ENCODE measurements at regions not wholly inside any gene's neighbourhood (a gene's known extent, or its start where the extent isn't known, plus 50 kb on each side); places are given as distances from the start of the nearest gene placed in this dataset.

- H3K4me3 Mint-ChIP-seq = no peak overlapping the region
- H3K9me3 ChIP-seq (ENCODE audit: control insufficient read depth, low read length, poor library complexity, severe bottlenecking) = peaks cover 4% of the 10 kb centered on the region
- no peaks in the 10 kb centered on the region for H3K36me3 Mint-ChIP-seq (ENCODE audit: low read depth)
- H3K27ac Mint-ChIP-seq = no peak overlapping the region
- ATAC-seq (no peak), DNase-seq (no peak)
- no peaks in the 10 kb centered on the region for H3K27me3 Mint-ChIP-seq
- H3K4me1 Mint-ChIP-seq = no peaks in the 10 kb centered on the region
Measured at GRCh38 chr5:27944471-27944870, 906.1 kb upstream of the CDH9 start.

- H3K9me3 ChIP-seq (ENCODE audit: control insufficient read depth, low read length, poor library complexity, severe bottlenecking) = peaks cover 3% of the 10 kb centered on the region
- DNase-seq (no peak), ATAC-seq (no peak)
- Mint-ChIP-seq H3K4me3 (no peak overlapping the region), H3K4me1 (no peaks in the 10 kb centered on the region), H3K27ac (no peak overlapping the region), H3K36me3 (ENCODE audit: low read depth) (no peaks in the 10 kb centered on the region), H3K27me3 (no peaks in the 10 kb centered on the region)
Measured at GRCh38 chr5:27938989-27939388, 900.6 kb upstream of the CDH9 start.

- ATAC-seq (no peak), DNase-seq (no peak)
- Mint-ChIP-seq H3K27me3 (no peaks in the 10 kb centered on the region), H3K27ac (no peak overlapping the region), H3K36me3 (ENCODE audit: low read depth) (no peaks in the 10 kb centered on the region), H3K4me3 (no peak overlapping the region), H3K4me1 (no peaks in the 10 kb centered on the region)
- H3K9me3 ChIP-seq (ENCODE audit: control insufficient read depth, low read length, poor library complexity, severe bottlenecking) = no peaks in the 10 kb centered on the region
Measured at GRCh38 chr5:27928060-27928459, 889.7 kb upstream of the CDH9 start.

- ATAC-seq (no peak), DNase-seq (no peak)
- Mint-ChIP-seq H3K27me3 (no peaks in the 10 kb centered on the region), H3K27ac (no peak overlapping the region), H3K4me1 (no peaks in the 10 kb centered on the region), H3K4me3 (no peak overlapping the region), H3K36me3 (ENCODE audit: low read depth) (no peaks in the 10 kb centered on the region)
- H3K9me3 ChIP-seq (ENCODE audit: control insufficient read depth, low read length, poor library complexity, severe bottlenecking) = no peaks in the 10 kb centered on the region
Measured at GRCh38 chr5:27911216-27911615, 872.8 kb upstream of the CDH9 start.

- no peak overlapping the region for H3K4me3 Mint-ChIP-seq
- H3K4me1 Mint-ChIP-seq = no peaks in the 10 kb centered on the region
- no peaks in the 10 kb centered on the region for H3K36me3 Mint-ChIP-seq (ENCODE audit: low read depth)
- no peaks in the 10 kb centered on the region for H3K27me3 Mint-ChIP-seq
- DNase-seq (no peak), ATAC-seq (no peak)
- no peaks in the 10 kb centered on the region for H3K9me3 ChIP-seq (ENCODE audit: control insufficient read depth, low read length, poor library complexity, severe bottlenecking)
- no peak overlapping the region for H3K27ac Mint-ChIP-seq
Measured at GRCh38 chr5:27908341-27908740, 870.0 kb upstream of the CDH9 start.

- no peaks in the 10 kb centered on the region for H3K4me1 Mint-ChIP-seq
- ATAC-seq (no peak), DNase-seq (no peak)
- H3K36me3 Mint-ChIP-seq (ENCODE audit: low read depth) = no peaks in the 10 kb centered on the region
- no peaks in the 10 kb centered on the region for H3K9me3 ChIP-seq (ENCODE audit: control insufficient read depth, low read length, poor library complexity, severe bottlenecking)
- no peak overlapping the region for H3K4me3 Mint-ChIP-seq
- no peak overlapping the region for H3K27ac Mint-ChIP-seq
- no peaks in the 10 kb centered on the region for H3K27me3 Mint-ChIP-seq
Measured at GRCh38 chr5:27906931-27907601, 868.7 kb upstream of the CDH9 start.

GRCh38 chr5:27906481-27906880 lies 868.1 kb upstream of the CDH9 start:
- H3K27ac Mint-ChIP-seq = no peak overlapping the region
- no peak overlapping the region for H3K4me3 Mint-ChIP-seq
- H3K36me3 Mint-ChIP-seq (ENCODE audit: low read depth) = no peaks in the 10 kb centered on the region
- DNase-seq = no peak
- H3K9me3 ChIP-seq (ENCODE audit: control insufficient read depth, low read length, poor library complexity, severe bottlenecking) = no peaks in the 10 kb centered on the region
- no peak for ATAC-seq
- H3K27me3 Mint-ChIP-seq = no peaks in the 10 kb centered on the region
- no peaks in the 10 kb centered on the region for H3K4me1 Mint-ChIP-seq

GRCh38 chr5:27900761-27901160 lies 862.4 kb upstream of the CDH9 start:
- Mint-ChIP-seq H3K36me3 (ENCODE audit: low read depth) (no peaks in the 10 kb centered on the region), H3K27ac (no peak overlapping the region), H3K4me1 (no peaks in the 10 kb centered on the region), H3K4me3 (no peak overlapping the region), H3K27me3 (no peaks in the 10 kb centered on the region)
- H3K9me3 ChIP-seq (ENCODE audit: control insufficient read depth, low read length, poor library complexity, severe bottlenecking) = no peaks in the 10 kb centered on the region
- no peak for ATAC-seq
- no peak for DNase-seq

GRCh38 chr5:27876071-27876470 lies 837.7 kb upstream of the CDH9 start:
- Mint-ChIP-seq H3K27ac (no peak overlapping the region), H3K4me3 (no peak overlapping the region), H3K36me3 (ENCODE audit: low read depth) (no peaks in the 10 kb centered on the region), H3K27me3 (no peaks in the 10 kb centered on the region), H3K4me1 (no peaks in the 10 kb centered on the region)
- ATAC-seq (no peak), DNase-seq (no peak)
- no peaks in the 10 kb centered on the region for H3K9me3 ChIP-seq (ENCODE audit: control insufficient read depth, low read length, poor library complexity, severe bottlenecking)

GRCh38 chr5:27875148-27875547 lies 836.8 kb upstream of the CDH9 start:
- Mint-ChIP-seq H3K27ac (no peak overlapping the region), H3K36me3 (ENCODE audit: low read depth) (no peaks in the 10 kb centered on the region), H3K4me1 (no peaks in the 10 kb centered on the region), H3K27me3 (no peaks in the 10 kb centered on the region), H3K4me3 (no peak overlapping the region)
- no peak for DNase-seq
- ATAC-seq = no peak
- no peaks in the 10 kb centered on the region for H3K9me3 ChIP-seq (ENCODE audit: control insufficient read depth, low read length, poor library complexity, severe bottlenecking)

GRCh38 chr5:27868292-27868691 lies 829.9 kb upstream of the CDH9 start:
- H3K36me3 Mint-ChIP-seq (ENCODE audit: low read depth) = no peaks in the 10 kb centered on the region
- H3K4me1 Mint-ChIP-seq = no peaks in the 10 kb centered on the region
- no peaks in the 10 kb centered on the region for H3K9me3 ChIP-seq (ENCODE audit: control insufficient read depth, low read length, poor library complexity, severe bottlenecking)
- DNase-seq (no peak), ATAC-seq (no peak)
- no peak overlapping the region for H3K4me3 Mint-ChIP-seq
- H3K27ac Mint-ChIP-seq = no peak overlapping the region
- H3K27me3 Mint-ChIP-seq = no peaks in the 10 kb centered on the region

GRCh38 chr5:27855491-27855890 lies 817.1 kb upstream of the CDH9 start:
- H3K4me3 Mint-ChIP-seq = no peak overlapping the region
- no peaks in the 10 kb centered on the region for H3K27me3 Mint-ChIP-seq
- DNase-seq = no peak
- H3K27ac Mint-ChIP-seq = no peak overlapping the region
- ATAC-seq = no peak
- no peaks in the 10 kb centered on the region for H3K4me1 Mint-ChIP-seq
- H3K9me3 ChIP-seq (ENCODE audit: control insufficient read depth, low read length, poor library complexity, severe bottlenecking) = peaks cover 7% of the 10 kb centered on the region
- no peaks in the 10 kb centered on the region for H3K36me3 Mint-ChIP-seq (ENCODE audit: low read depth)

- DNase-seq (no peak), ATAC-seq (no peak)
- no peaks in the 10 kb centered on the region for H3K36me3 Mint-ChIP-seq (ENCODE audit: low read depth)
- no peaks in the 10 kb centered on the region for H3K4me1 Mint-ChIP-seq
- peaks cover 7% of the 10 kb centered on the region for H3K9me3 ChIP-seq (ENCODE audit: control insufficient read depth, low read length, poor library complexity, severe bottlenecking)
- H3K4me3 Mint-ChIP-seq = no peak overlapping the region
- H3K27me3 Mint-ChIP-seq = no peaks in the 10 kb centered on the region
- H3K27ac Mint-ChIP-seq = no peak overlapping the region
Measured at GRCh38 chr5:27854243-27854852, 816.0 kb upstream of the CDH9 start.

GRCh38 chr5:27845248-27845647 lies 806.9 kb upstream of the CDH9 start:
- ATAC-seq = no peak
- H3K4me3 Mint-ChIP-seq = no peak overlapping the region
- H3K36me3 Mint-ChIP-seq (ENCODE audit: low read depth) = no peaks in the 10 kb centered on the region
- no peaks in the 10 kb centered on the region for H3K27me3 Mint-ChIP-seq
- H3K27ac Mint-ChIP-seq = no peak overlapping the region
- H3K4me1 Mint-ChIP-seq = no peaks in the 10 kb centered on the region
- H3K9me3 ChIP-seq (ENCODE audit: control insufficient read depth, low read length, poor library complexity, severe bottlenecking) = no peaks in the 10 kb centered on the region
- DNase-seq = no peak
